IMR-90 (cell line): ENCODE measurements at regions not wholly inside any gene's neighbourhood (a gene's known extent, or its start where the extent isn't known, plus 50 kb on each side); places are given as distances from the start of the nearest gene placed in this dataset.

Experiments
- POLR2A ChIP-seq: IDR thresholded peaks from 2 replicates; pipeline ENCODE4 v1.6.1; 2012; ENCODE audit warnings: mild to moderate bottlenecking, low read depth, low read length
- TF ChIP-seq, protein P1 (sequence below): conservative IDR thresholded peaks from 2 replicates; pipeline ENCODE4 v1.5.1; 2012; ENCODE audit warnings: mild to moderate bottlenecking, low read depth, low read length, improper control_type of control experiment
- TF ChIP-seq, protein P2 (sequence below): fragments of 150-350 bp; IDR thresholded peaks from 2 replicates; pipeline ENCODE4 v1.6.1; 2017; ENCODE audit warnings: mild to moderate bottlenecking, antibody characterized with exemption, low read length, low read depth

DNA sequence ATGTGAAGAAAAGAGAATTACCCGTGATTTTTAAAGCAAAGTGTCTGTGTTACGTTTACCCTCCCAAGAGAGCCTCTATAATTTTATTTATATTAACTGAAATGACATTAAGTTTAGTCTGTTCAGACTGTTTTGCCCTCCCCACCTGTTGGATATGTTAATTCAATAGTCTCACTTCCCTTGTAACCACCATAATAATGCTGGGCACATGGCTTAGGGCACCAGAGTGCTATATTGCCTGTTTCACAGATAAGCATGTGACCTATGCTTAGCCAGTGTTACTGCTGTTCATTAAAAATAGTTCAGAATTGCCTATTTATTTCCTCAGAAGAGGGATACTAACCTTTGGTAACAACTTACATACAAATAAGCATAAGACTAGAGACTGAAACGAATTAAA, 446.2 kb downstream of the FAT4 start:
- TF ChIP-seq, protein P1, sequence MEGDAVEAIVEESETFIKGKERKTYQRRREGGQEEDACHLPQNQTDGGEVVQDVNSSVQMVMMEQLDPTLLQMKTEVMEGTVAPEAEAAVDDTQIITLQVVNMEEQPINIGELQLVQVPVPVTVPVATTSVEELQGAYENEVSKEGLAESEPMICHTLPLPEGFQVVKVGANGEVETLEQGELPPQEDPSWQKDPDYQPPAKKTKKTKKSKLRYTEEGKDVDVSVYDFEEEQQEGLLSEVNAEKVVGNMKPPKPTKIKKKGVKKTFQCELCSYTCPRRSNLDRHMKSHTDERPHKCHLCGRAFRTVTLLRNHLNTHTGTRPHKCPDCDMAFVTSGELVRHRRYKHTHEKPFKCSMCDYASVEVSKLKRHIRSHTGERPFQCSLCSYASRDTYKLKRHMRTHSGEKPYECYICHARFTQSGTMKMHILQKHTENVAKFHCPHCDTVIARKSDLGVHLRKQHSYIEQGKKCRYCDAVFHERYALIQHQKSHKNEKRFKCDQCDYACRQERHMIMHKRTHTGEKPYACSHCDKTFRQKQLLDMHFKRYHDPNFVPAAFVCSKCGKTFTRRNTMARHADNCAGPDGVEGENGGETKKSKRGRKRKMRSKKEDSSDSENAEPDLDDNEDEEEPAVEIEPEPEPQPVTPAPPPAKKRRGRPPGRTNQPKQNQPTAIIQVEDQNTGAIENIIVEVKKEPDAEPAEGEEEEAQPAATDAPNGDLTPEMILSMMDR, result no peak
- TF ChIP-seq POLR2A, result no peak
- TF ChIP-seq, protein P2, sequence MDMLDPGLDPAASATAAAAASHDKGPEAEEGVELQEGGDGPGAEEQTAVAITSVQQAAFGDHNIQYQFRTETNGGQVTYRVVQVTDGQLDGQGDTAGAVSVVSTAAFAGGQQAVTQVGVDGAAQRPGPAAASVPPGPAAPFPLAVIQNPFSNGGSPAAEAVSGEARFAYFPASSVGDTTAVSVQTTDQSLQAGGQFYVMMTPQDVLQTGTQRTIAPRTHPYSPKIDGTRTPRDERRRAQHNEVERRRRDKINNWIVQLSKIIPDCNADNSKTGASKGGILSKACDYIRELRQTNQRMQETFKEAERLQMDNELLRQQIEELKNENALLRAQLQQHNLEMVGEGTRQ, result no peak
